Stimulated activated CD8-positive, alpha-beta memory T cell treated with anti-CD3 and anti-CD28 coated beads, Interleukin-12 subunit alpha, Interleukin-12 subunit beta, amount 100 ng/mL, for 24 hours (primary cell): ENCODE measurements at regions not wholly inside any gene's neighbourhood (a gene's known extent, or its start where the extent isn't known, plus 50 kb on each side); places are given as distances from the start of the nearest gene placed in this dataset.
"Not testable (repeated sequence)": the region's sequence is repeated elsewhere in the genome, so short reads cannot be mapped to it uniquely, and the experiment has no call there.

Source experiments
- DNase-seq: peaks from one replicate; pipeline ENCODE4 v3.0.0-alpha.2; 2020; ENCODE audit errors: extremely low read depth

DNA sequence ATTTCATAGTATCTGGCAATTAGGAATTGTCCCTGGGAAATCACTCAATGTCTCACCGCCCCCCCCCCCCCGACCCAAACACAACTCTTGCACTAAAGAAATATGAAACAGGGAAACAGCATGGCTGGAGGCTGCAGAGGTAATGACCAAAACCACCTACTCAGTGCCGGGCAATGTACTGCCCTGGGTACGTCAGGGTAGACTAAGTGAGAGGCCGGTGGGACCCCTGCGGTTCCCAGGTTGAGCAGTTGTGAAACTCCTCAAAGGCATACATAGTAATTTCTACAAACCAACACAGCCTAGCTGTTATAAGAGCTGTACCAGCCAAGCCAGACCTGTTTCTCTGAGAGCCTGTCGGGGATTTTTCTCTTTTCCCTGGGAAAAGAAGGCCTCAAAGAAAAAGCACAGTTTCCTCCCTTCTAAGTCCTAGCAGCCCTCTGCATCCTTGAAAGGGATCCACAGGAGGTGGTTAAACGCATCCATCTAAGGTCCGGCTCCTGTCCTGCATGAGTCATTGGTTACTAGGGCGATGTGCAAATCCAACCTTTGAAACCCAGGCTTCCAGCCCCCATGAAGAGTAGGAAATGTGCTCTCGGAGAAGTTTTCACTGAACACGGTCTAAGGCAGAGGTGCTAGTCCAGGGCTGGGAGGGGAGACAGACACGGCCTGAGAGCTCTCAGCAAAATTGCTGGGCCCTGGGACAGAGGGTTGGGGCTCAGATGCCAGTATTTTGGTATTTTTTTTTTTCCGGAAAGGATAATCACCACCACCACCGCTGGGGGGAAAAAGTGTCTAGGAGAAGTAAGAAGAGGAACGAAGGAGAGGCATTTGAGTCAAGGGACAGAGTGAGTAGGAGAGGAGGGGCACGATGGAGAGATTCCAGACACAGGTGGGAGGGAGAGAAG, 172.8 kb downstream of the ATP6V0E2 start:
- DNase-seq: not testable (repeated sequence)

DNA sequence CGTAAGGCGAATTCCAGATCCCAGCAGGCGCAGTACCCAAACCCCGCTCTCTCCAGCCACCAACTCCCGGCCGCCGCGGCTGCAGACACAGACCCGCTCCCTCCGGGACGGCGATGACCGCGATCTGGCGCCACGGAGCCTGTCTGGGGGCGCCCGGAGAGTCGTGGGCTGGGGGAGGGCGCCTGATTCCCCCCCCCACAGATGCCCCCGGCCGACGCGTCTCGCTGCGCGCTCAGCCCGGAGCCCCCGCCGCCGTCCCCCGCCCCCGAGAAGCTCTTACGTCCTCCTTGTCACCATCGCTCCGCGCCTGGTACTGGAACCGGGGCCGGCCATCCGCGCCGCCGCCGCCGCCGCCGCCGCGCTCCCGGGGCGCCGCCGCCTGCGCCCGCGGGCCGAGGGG, 173.6 kb downstream of the ATP6V0E2 start:
- not testable (repeated sequence) for DNase-seq

DNA sequence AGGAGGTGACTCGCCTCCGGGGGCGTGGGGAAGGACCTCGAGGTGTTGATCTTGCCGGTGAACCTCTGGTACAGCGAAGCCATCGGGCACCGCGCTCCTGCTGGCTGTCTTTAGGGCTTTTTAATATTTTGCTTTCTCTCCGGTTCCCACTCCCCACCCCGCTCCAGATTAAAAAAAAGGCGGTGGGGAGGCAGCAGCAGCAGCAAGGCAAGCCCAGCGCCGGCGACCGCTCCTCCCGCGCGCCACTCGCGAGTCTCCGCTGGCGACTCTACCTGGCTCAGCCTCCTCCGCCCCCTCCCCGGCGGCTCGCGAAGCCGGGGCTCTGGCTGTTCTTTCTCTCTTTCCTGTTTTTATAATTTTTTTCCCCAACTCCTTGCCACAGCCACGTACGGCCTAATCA, 174.0 kb downstream of the ATP6V0E2 start:
- not testable (repeated sequence) for DNase-seq

DNA sequence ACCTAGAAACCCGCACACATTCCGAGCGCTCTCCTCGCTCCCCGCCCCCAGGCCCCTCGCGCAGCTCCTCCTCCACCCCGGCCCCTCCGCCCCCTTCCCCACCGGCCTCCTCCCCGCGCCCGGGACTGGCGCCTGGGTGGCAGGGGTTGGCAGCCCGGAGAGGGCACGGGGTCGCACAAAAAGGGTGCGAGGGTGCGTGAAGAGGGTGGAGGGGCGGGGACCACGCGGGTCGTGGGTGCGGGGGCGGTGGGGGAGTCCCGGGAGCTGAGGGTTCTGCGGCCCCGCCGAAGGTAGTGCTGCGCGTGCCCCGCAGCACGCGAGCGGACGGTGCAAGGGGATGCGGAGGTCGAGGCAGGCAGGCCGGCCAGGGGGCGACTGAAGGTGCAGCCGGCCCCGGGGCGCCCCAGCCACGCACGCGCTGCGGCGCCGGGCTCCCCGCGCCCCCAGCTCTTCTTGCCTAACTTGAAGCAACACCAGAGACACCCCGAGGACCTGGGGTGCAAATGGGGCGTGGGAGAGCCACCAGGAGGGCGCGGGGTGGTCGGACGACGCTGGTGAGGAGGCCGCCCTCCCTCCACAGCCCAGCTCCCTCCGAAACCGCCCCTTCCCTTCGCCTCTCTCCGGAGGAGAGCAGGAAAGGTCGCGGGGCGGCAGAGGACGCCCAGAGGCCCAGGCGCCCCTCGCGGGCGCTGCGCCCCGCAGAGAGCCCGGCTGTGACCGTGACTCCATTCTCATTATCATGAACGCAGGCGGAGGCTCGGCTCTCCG, 174.7 kb downstream of the ATP6V0E2 start:
- DNase-seq: not testable (repeated sequence)

GRCh38 chr7:150049012-150049655, 175.4 kb downstream of the ATP6V0E2 start:
- not testable (repeated sequence) for DNase-seq

DNA sequence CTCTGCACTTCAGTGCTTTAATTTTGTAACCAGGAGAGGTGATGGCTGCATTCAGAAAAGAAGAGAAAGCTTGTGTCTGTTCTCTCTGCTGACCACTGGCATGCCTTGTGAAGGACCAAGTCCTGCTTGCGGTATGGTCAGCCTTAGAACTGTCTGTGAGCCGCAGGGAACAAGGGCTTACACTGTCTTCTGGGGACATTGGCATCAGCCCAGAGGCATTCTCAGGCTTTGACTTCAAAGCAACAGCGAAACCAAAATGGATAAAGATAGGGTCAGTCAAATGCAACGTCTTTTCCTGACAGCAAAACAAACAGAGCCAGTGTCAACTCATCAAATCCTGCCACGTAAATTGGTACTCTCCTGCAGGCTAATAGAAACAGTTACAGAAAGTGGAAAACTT, 179.6 kb downstream of the ATP6V0E2 start:
- not testable (repeated sequence) for DNase-seq

GRCh38 chr7:150054242-150054641, 180.5 kb downstream of the ATP6V0E2 start:
- DNase-seq: not testable (repeated sequence)

GRCh38 chr7:150060259-150061221, 186.8 kb downstream of the ATP6V0E2 start:
- DNase-seq: peak; percentile 67

GRCh38 chr7:150063195-150063594, 189.4 kb downstream of the ATP6V0E2 start:
- not testable (repeated sequence) for DNase-seq

DNA sequence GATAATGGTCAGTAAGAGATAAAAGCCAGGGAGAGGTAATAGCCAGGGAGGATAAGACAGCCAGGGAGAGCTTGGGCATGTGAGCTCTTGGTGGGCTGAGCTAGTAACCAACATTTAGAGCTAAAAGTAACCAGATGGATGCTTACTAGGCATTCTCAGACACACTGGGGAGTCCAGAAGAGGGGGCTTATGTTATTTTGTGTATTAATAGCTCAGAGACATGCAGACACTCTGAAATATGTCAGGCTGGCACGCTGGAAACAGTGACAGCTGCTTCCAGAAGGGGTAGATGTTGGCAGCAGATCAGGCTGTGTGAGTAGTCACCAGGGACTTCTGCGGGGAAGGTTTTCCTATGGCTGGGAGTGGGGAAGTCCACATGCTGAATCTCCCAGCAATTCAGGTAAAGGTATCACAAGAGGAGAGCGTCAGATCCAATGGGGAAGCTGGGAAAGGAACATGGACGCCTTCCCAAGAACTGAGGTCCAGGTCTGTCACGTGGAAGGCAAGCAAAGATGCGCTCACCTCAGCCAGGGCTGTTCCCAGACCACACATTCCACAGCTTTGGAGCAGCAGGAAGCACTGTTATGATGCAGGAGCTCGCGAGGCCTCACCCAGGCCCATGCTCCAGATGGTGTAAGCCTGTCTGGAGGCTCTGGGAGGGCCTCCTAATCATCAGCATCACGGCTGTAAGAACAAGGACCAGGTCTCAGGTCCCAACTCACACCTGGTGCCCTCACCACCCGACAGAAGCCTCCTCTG, 196.0 kb downstream of the ATP6V0E2 start:
- DNase-seq: not testable (repeated sequence)

GRCh38 chr7:150077543-150077942, 203.8 kb downstream of the ATP6V0E2 start:
- not testable (repeated sequence) for DNase-seq

- DNase-seq: not testable (repeated sequence)
These were observed 208.1 kb downstream of the ATP6V0E2 start for GRCh38 chr7:150081865-150082264.

GRCh38 chr7:150084724-150085123, 211.0 kb downstream of the ATP6V0E2 start:
- not testable (repeated sequence) for DNase-seq

DNA sequence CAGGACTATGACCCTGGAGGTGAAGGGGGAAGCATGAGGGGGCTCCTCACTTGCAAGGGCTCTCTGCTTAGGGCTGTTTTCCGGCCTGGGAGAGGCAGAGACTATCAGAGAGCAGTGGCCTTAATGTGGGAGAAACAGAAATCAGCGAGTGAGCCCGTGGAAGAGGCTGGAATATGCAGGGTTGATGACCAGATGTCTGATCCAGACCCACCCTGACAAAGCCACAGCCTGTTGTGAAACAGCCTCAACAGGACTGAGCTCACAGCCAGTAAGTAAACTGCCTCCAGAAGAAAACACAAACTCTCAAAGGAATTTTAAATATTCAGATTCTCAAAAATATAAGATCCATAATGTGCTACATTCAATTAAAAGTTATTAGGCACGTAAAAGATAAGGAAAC, 213.7 kb downstream of the ATP6V0E2 start:
- DNase-seq: not testable (repeated sequence)

DNA sequence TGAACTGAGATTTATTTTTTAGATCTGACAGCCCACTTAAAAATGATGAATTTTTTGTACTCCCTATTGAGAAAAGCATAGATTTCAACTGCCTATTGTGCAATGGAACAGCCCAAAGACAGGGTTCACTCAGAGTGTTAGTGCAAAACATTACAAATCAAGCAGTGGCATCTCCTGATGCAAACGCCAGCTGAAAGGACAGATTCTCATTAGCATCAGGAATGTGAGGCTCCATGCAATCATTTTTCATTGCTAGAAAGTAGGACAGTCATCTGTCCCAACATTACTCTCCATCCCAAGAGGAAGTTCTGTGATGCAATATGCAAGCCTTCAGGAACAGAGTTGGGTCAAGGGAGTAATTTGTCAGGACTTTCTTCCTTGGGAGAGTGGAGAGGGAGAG, 215.4 kb downstream of the ATP6V0E2 start:
- DNase-seq: not testable (repeated sequence)

- DNase-seq: not testable (repeated sequence)
These were observed 217.0 kb downstream of the ATP6V0E2 start for GRCh38 chr7:150090776-150091175.

- DNase-seq: not testable (repeated sequence)
These were observed 220.1 kb downstream of the ATP6V0E2 start for GRCh38 chr7:150093897-150094296.

- not testable (repeated sequence) for DNase-seq
These were observed 222.6 kb downstream of the ATP6V0E2 start for GRCh38 chr7:150096213-150096994.

DNA sequence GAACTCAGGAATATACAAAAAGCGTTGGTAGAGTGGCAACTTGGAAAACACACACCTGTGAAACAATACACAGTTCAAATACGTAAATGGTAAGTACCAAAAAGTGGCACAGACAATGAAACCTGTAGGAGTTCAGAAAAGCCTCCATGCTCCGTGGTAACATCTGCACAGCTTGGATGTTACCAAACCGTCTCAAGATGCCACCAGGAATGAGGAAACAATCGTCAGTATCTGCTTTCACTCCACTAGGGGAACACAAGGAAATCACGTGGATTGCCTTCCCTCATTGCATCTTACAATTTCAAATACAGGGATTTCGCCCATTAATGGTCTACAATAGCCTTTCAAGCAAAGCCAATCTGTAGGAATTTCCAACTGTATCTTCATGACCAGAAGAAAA, 224.6 kb upstream of the LRRC61 start:
- DNase-seq: not testable (repeated sequence)
